ENCODE measurements at regions not wholly inside any gene's neighbourhood (a gene's known extent, or its start where the extent isn't known, plus 50 kb on each side); places are given as distances from the start of the nearest gene placed in this dataset.
"Not testable (repeated sequence)": the region's sequence is repeated elsewhere in the genome, so short reads cannot be mapped to it uniquely, and the experiment has no call there.

DNA sequence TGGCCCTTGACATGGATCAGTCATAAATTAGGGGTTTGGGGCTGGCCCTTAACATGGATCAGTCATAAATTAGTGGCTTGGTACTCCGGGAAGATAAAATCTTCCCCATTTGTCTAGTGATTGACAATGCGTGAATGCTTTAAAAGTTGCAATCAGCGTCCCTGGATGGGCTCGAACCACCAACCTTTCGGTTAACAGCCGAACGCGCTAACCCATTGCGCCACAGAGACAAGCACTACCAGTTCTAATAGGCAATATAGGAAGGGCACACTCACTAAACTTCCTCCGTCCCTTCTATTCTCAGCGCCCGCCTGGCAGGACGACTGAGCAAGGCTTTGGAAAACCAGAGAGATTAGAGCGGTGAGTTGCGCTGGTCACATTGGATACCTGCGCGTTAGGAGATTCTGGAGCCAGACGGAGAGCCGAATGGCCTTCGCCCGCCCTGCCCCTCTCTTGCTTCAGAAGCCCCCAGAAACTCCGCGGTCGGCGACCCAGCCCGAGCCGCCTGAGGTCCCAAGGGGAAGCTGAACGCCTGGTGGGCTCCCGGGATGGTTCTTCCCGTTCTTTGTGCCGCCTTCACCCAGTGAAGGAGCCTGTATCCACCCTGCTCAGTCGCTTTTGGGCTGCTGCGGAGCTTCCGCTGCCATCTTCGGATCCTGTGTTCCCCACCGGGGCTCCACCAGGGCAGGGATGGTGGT, 235.9 kb downstream of the FAM72C start:
- peaks cover 12% of the 10 kb centered on the region for H3K27me3 ChIP-seq
- in situ Hi-C loops (cut with MboI; ENCODE audit: low pct_ligation_motif_present in 1 of 4, low pct_unique_long_range_greater_than_20kb in 1 of 4, low sequenced_read_pairs in 3 of 4) (no loop called here), intact Hi-C loops (cut with DNase I; ENCODE audit: low total_unique reads) (no loop called here)
- WGBS, 2 donors (ENCODE audit: low coverage in 1 of 2), result 7 to 11% methylated on average over 11 to 35 of the region's 36 CpGs
- H3K4me3 ChIP-seq, result peak overlapping the region in 1 of 4 donors; percentile 14
- no peaks in the 10 kb centered on the region for H3K36me3 ChIP-seq
- no peaks in the 10 kb centered on the region for H3K4me1 ChIP-seq
- TF ChIP-seq EP300 (IDR thresholded peaks at IDR 0.05; ENCODE audit: low read depth) (no peak), POLR2AphosphoS5 (IDR thresholded peaks at IDR 0.05) (no peak), POLR2A (IDR thresholded peaks at IDR 0.05) (no peak)
- TF ChIP-seq, protein P1, sequence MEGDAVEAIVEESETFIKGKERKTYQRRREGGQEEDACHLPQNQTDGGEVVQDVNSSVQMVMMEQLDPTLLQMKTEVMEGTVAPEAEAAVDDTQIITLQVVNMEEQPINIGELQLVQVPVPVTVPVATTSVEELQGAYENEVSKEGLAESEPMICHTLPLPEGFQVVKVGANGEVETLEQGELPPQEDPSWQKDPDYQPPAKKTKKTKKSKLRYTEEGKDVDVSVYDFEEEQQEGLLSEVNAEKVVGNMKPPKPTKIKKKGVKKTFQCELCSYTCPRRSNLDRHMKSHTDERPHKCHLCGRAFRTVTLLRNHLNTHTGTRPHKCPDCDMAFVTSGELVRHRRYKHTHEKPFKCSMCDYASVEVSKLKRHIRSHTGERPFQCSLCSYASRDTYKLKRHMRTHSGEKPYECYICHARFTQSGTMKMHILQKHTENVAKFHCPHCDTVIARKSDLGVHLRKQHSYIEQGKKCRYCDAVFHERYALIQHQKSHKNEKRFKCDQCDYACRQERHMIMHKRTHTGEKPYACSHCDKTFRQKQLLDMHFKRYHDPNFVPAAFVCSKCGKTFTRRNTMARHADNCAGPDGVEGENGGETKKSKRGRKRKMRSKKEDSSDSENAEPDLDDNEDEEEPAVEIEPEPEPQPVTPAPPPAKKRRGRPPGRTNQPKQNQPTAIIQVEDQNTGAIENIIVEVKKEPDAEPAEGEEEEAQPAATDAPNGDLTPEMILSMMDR (IDR thresholded peaks at IDR 0.05), result no peak
- H3K9me3 ChIP-seq, result no peaks in the 10 kb centered on the region
- DNase-seq, result no peak
- H3K27ac ChIP-seq, result no peak overlapping the region

DNA sequence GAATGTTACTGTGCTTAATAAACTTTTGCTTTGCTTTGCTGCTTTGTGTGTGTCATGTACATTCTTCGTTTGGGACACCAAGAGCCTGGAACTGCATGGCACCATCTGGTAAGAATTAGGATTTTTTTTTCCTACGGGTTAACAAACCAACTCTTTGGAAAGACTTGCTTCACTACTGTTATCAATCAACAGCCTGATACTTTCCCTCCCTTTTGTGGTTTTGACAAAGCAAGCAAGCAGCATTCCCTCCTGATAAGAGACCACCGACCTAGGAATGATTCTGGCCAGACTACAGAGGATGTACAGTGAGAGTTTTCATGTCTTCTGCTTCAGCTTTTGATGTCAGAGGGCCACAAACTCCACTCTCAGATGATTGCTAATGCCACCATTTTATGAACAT, 237.5 kb downstream of the FAM72C start:
- in situ Hi-C loops (cut with MboI; ENCODE audit: low pct_ligation_motif_present in 1 of 4, low pct_unique_long_range_greater_than_20kb in 1 of 4, low sequenced_read_pairs in 3 of 4); H3K4me3 ChIP-seq; H3K27ac ChIP-seq; H3K36me3 ChIP-seq; H3K9me3 ChIP-seq; DNase-seq; H3K4me1 ChIP-seq; intact Hi-C loops (cut with DNase I; ENCODE audit: low total_unique reads): not testable (repeated sequence)
- H3K27me3 ChIP-seq, result peaks cover 12% of the 10 kb centered on the region
- WGBS, 2 donors (ENCODE audit: low coverage in 1 of 2), result 29 to 55% methylated on average over 1 to 3 of the region's 3 CpGs

DNA sequence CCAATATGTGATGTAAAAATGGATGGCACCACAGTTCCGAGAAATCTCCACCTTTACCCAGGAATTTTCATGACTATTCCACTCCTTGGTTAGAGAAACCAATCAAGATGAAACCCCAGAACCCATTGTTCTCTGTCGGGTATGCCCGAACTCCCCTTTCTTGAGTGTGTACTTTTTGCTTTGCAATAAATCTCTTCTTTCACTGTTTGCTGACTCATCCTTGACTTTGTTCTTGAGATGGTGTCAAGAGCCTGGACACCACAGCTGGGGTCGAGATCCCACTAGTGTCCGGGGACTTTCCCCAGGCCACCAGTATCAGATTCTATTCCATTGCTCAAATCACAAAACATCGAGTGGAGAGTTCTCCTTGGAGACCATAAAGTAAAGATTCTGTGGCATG, 240.9 kb downstream of the FAM72C start:
- H3K36me3 ChIP-seq; in situ Hi-C loops (cut with MboI; ENCODE audit: low pct_ligation_motif_present in 1 of 4, low pct_unique_long_range_greater_than_20kb in 1 of 4, low sequenced_read_pairs in 3 of 4); H3K27ac ChIP-seq; intact Hi-C loops (cut with DNase I; ENCODE audit: low total_unique reads); H3K4me1 ChIP-seq; H3K27me3 ChIP-seq; DNase-seq; H3K9me3 ChIP-seq; H3K4me3 ChIP-seq: not testable (repeated sequence)
- 80 to 86% methylated on average over 6 of the region's 6 CpGs for WGBS, 2 donors (ENCODE audit: low coverage in 1 of 2)

DNA sequence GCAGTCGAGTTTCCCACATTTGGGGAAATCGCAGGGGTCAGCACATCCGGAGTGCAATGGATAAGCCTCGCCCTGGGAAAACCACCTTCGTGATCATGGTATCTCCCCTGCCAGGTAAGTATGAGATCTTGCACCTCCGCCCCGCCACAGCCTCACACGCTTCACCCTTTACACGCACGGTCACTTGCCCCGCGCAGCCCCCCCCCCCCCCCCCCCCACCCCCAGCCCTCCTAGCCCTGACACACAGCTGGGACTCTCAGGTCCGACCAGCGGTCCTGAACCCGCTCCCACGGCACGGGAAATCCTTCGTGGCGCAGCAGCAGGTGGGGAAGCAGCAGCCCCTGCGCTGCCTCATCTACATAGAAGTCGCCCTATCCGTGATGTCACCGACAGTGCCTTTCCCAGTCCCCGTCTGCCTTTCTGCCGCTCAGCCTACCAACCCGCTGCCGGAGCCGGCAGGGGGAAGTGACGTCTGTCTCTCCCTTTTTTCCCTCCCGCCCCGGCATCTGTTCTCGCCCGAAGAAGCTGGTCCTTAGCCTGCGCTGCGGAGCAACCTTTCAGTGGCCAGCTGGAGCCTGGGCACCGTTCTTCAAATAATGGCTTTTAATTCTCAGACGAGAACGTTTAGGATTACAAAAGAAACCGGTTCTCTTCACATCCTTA, 242.2 kb downstream of the FAM72C start:
- TF ChIP-seq POLR2AphosphoS5 (IDR thresholded peaks at IDR 0.05), result peak in 1 of 3 donors; percentile 69
- H3K4me1 ChIP-seq; H3K27me3 ChIP-seq; intact Hi-C loops (cut with DNase I; ENCODE audit: low total_unique reads); in situ Hi-C loops (cut with MboI; ENCODE audit: low pct_ligation_motif_present in 1 of 4, low pct_unique_long_range_greater_than_20kb in 1 of 4, low sequenced_read_pairs in 3 of 4); H3K27ac ChIP-seq; H3K9me3 ChIP-seq; H3K36me3 ChIP-seq; H3K4me3 ChIP-seq: not testable (repeated sequence)
- DNase-seq, result peak; percentile 27
- WGBS, 2 donors (ENCODE audit: low coverage in 1 of 2), result no CpG with 5 or more reads among the region's 39 CpGs

DNA sequence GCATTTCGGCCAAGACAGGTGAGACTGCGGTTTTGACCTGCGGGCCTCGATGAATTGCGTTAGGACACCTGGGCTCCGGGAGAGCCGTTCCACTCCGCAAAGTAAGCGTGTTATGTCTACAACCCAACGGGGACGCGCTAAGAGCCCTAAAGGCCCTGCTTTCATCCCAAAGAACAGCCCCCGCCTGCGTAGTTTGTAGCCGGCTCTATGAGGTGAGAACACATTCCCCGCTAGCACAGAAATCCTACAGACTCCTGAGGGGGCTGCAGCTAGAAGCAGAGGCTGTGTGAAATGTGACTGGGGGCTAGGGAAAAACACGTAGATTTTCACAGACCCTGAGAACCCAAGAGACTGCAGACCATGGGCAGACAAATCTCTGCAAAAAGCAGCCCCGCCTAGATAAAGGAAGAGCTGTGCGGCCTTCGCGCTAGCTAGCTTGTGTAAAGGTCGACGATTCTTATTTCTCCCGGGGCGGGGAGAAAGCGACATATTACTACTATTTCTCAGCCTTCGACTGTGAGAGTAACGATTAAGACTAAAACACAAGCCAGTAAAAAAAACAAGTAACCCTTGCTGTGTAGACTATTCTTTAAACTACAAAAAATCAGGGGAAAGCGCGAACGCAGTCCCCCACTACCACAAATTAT, 242.9 kb downstream of the FAM72C start:
- WGBS, 2 donors (ENCODE audit: low coverage in 1 of 2), result no CpG with 5 or more reads among the region's 31 CpGs
- H3K27me3 ChIP-seq; intact Hi-C loops (cut with DNase I; ENCODE audit: low total_unique reads); H3K9me3 ChIP-seq; DNase-seq; H3K36me3 ChIP-seq; in situ Hi-C loops (cut with MboI; ENCODE audit: low pct_ligation_motif_present in 1 of 4, low pct_unique_long_range_greater_than_20kb in 1 of 4, low sequenced_read_pairs in 3 of 4); H3K4me3 ChIP-seq; H3K4me1 ChIP-seq; H3K27ac ChIP-seq: not testable (repeated sequence)

DNA sequence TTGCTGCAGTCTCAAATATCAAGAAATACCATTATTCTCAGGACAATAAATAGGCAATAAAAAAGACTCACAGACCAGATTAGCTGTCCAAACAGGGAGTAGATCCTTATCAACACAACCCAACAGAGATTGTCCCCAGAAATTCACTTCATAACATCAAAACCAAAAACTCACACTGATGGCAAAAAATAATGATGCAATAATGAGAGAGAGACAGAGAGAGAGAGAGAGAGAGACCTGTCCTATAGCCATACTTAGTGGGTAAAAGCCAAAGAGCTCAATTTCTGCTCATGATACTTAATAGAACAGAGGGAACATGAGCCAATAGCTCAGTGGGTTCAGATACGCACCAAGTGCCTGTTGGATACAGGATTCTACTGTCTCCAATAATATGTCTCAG, 244.5 kb downstream of the FAM72C start:
- Histone ChIP-seq H3K9me3 (no peaks in the 10 kb centered on the region), H3K4me1 (no peaks in the 10 kb centered on the region), H3K4me3 (no peak overlapping the region), H3K36me3 (no peaks in the 10 kb centered on the region), H3K27me3 (no peaks in the 10 kb centered on the region), H3K27ac (no peak overlapping the region)
- no peak for DNase-seq
- TF ChIP-seq POLR2A (IDR thresholded peaks at IDR 0.05), result no peak
- no peak for TF ChIP-seq POLR2AphosphoS5 (IDR thresholded peaks at IDR 0.05)
- TF ChIP-seq EP300 (IDR thresholded peaks at IDR 0.05; ENCODE audit: low read depth), result no peak
- TF ChIP-seq, protein P1 (IDR thresholded peaks at IDR 0.05), result no peak
- intact Hi-C loops (cut with DNase I; ENCODE audit: low total_unique reads) (no loop called here), in situ Hi-C loops (cut with MboI; ENCODE audit: low pct_ligation_motif_present in 1 of 4, low pct_unique_long_range_greater_than_20kb in 1 of 4, low sequenced_read_pairs in 3 of 4) (no loop called here)
- WGBS, 2 donors (ENCODE audit: low coverage in 1 of 2), result 100% methylated on average over 1 of the region's 1 CpG

All from transverse colon (tissue), 4 donors.